Vagina (tissue), 2 donors: ENCODE measurements at regions not wholly inside any gene's neighbourhood (a gene's known extent, or its start where the extent isn't known, plus 50 kb on each side); places are given as distances from the start of the nearest gene placed in this dataset.

Experiments
- CTCF ChIP-seq, 3 experiments: fragments of 450-650 bp in 2 of 3; fragments of 200-600 bp in 1 of 3; sonication (generic) in 1 of 3; IDR thresholded peaks; one replicate each; pipeline ENCODE4 v1.5.1; 2017 to 2019; ENCODE audit warnings: antibody characterized with exemption in 3 of 3, mild to moderate bottlenecking in 2 of 3, moderate library complexity in 2 of 3
- POLR2AphosphoS5 ChIP-seq, 2 donors: sonication (generic); formaldehyde crosslinking; IDR thresholded peaks; one replicate each; pipeline ENCODE4 v1.9.0; 2017; ENCODE audit warnings: antibody characterized with exemption in 2 of 2, mild to moderate bottlenecking in 2 of 2, low read depth in 1 of 2; ENCODE audit not compliant: insufficient read depth in 1 of 2

- TF ChIP-seq CTCF (IDR thresholded peaks at IDR 0.05) (no peak), POLR2AphosphoS5 (IDR thresholded peaks at IDR 0.05; ENCODE audit: insufficient read depth in 1 of 2, low read depth in 1 of 2) (no peak)
These were observed 464.0 kb upstream of the FAM241A start for GRCh38 chr4:111681270-111681669.
